Effector memory CD4-positive, alpha-beta T cell (primary cell): ENCODE measurements at regions not wholly inside any gene's neighbourhood (a gene's known extent, or its start where the extent isn't known, plus 50 kb on each side); places are given as distances from the start of the nearest gene placed in this dataset.
"Not testable (repeated sequence)": the region's sequence is repeated elsewhere in the genome, so short reads cannot be mapped to it uniquely, and the experiment has no call there.

Source experiments
- DNase-seq, 3 donors: peaks; one replicate each; pipeline ENCODE4 v3.0.0-alpha.2; 2020
- H3K27ac ChIP-seq: 2 replicates; pipeline ENCODE4 v1.7.0; 2013; ENCODE audit warnings: mild to moderate bottlenecking, low read length, moderate library complexity; ENCODE audit not compliant: insufficient read depth, poor library complexity, severe bottlenecking
- H3K27me3 ChIP-seq: replicated peaks from 2 replicates; pipeline ENCODE4 v1.7.0; 2013; ENCODE audit warnings: mild to moderate bottlenecking, low read length; ENCODE audit not compliant: insufficient read depth, control insufficient read depth, poor library complexity, severe bottlenecking
- H3K36me3 ChIP-seq: 2 replicates; pipeline ENCODE4 v1.7.0; 2013; ENCODE audit warnings: mild to moderate bottlenecking, low read length, moderate library complexity; ENCODE audit not compliant: control insufficient read depth, insufficient read depth
- H3K4me1 ChIP-seq: 2 replicates; pipeline ENCODE4 v1.7.0; 2013; ENCODE audit warnings: low read length, mild to moderate bottlenecking; ENCODE audit not compliant: control insufficient read depth, insufficient read depth, poor library complexity, severe bottlenecking
- H3K4me3 ChIP-seq: 2 replicates; pipeline ENCODE4 v1.7.0; 2013; ENCODE audit warnings: low read length, low read depth, mild to moderate bottlenecking; ENCODE audit not compliant: insufficient read depth, poor library complexity, severe bottlenecking
- H3K9me3 ChIP-seq: 2 replicates; pipeline ENCODE4 v1.7.0; 2013; ENCODE audit warnings: mild to moderate bottlenecking, low read length, moderate library complexity; ENCODE audit not compliant: control insufficient read depth

DNA sequence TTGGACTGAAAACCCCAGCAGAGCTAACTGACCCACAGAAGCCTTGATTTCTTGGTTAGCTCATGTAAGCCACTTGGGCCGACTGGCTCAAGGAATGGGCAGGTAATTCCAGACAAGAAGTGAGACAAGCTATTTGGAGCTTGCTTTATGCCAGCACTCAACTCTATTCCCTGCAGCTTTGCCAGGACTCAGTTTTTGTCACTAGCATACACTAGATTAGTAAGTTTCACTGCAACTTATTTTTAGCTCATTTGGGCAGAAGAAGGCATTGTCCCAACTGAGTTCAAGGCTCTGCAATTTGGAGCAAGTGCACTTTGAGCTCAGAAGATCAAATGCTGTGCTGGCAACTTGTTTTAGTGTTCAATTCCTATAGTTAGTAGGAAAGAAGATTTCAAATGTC, 116.1 kb downstream of the SLC4A3 start:
- no peak overlapping the region for H3K4me3 ChIP-seq
- no peaks in the 10 kb centered on the region for H3K27me3 ChIP-seq
- H3K4me1 ChIP-seq = no peaks in the 10 kb centered on the region
- no peaks in the 10 kb centered on the region for H3K36me3 ChIP-seq
- no peak for DNase-seq
- no peaks in the 10 kb centered on the region for H3K9me3 ChIP-seq
- no peak overlapping the region for H3K27ac ChIP-seq

DNA sequence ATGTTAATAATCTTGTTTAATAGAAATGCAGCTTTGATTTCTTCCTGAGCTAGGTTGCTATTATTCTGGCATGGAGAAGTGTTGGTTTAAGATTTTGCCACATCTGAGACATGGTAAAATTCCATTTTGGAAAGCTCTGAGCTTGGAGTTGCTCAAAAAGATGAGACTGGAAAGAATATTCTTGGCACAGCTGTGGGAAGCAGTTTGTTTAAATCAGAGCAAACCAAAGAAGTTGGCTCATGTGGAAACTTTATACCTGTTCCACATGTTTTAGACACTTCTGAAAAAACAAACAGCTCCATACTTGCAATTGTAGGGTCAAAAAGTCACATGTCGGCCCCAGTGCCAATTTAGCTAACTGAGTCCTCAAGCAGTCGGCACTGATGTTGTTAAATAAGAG, 116.6 kb downstream of the SLC4A3 start:
- no peaks in the 10 kb centered on the region for H3K4me1 ChIP-seq
- DNase-seq = no peak
- H3K4me3 ChIP-seq = no peak overlapping the region
- H3K27me3 ChIP-seq = no peaks in the 10 kb centered on the region
- no peak overlapping the region for H3K27ac ChIP-seq
- no peaks in the 10 kb centered on the region for H3K9me3 ChIP-seq
- no peaks in the 10 kb centered on the region for H3K36me3 ChIP-seq

DNA sequence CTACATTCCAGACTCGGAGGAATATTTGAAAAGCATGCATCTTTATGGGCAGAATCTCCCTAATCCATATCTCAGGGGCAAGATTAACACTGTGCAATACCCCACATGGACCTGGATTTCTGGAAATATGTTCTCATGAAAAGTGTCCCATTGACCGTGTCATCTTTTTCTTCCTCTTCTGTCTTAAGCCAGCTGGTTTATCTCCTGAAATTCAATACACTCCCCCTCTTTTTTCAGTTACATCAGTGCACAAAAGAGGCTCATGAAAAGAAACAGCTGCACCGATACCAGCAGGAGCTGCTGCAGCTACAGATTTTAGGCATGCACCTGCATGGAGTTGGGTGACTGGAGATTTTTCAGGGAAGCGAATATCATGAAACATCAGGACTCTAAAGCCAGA, 117.2 kb downstream of the SLC4A3 start:
- Histone ChIP-seq H3K36me3 (no peaks in the 10 kb centered on the region), H3K4me3 (no peak overlapping the region), H3K4me1 (no peaks in the 10 kb centered on the region), H3K27me3 (no peaks in the 10 kb centered on the region), H3K27ac (no peak overlapping the region), H3K9me3 (no peaks in the 10 kb centered on the region)
- no peak for DNase-seq

DNA sequence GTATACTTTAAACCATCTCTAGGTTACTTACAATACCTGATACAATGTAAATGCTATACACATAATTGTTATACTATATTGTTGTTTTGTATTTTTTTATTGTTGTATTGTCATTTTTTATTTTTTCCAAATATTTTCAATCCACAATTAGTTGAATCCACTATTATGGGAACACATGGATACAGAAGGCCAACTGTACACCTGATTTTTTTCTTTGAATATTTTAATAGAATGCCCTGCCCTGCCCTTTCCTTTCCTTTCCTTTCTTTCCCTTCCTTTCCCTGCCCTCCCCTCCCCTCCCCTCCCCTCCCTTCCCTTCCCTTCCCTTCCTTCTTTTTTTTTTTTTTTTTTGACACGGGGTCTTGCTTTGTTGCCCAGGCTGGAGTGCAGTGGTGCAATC, 120.2 kb downstream of the SLC4A3 start:
- Histone ChIP-seq H3K4me3 (no peak overlapping the region), H3K27me3 (no peaks in the 10 kb centered on the region), H3K27ac (no peak overlapping the region), H3K9me3 (no peaks in the 10 kb centered on the region), H3K36me3 (no peaks in the 10 kb centered on the region), H3K4me1 (no peaks in the 10 kb centered on the region)
- DNase-seq = no peak

DNA sequence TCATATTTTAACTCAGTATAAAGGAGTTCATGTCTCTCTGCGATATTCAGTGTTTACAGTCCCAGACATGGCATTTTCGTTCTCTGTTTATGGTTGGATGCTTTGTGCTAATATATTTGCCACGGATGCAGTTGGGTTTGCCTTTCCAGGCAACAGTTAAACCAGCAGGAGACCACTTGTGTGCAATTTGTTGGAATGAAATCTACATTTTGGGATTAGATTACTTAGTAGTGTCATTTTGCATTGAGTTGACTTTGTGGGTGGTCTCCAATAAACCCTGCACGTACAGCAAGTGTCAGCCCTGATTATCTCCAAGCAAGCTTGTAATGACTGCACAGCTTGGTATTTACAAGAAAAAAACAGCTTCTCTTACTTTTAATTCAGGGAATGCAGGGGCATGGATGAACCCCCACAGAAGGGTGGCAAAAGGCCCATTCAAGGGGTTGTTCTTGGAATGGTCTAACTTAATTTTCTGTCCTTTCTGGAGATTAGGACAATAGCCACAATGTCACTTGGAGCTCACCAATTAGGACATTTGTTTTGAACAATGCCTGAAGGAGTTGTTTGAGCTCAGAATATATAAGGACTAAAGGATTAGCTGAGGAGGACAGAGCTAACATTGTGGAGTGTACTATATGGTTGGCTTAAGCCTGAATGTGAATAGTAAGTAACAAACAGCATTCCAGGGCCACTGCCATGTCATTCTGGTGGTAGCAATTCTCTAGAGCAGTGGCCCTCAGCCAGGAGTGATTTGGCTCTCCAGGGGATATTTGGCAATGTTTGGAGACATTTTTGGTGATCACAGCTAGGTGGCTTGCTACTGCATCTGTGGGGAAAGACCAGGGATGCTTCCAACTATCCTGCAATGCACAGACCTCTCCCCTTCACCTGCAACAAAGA, 121.5 kb downstream of the SLC4A3 start:
- Histone ChIP-seq H3K27me3 (no peaks in the 10 kb centered on the region), H3K4me1 (no peaks in the 10 kb centered on the region), H3K36me3 (no peaks in the 10 kb centered on the region), H3K4me3 (no peak overlapping the region), H3K27ac (no peak overlapping the region), H3K9me3 (no peaks in the 10 kb centered on the region)
- no peak for DNase-seq

- DNase-seq, H3K4me3 ChIP-seq, H3K9me3 ChIP-seq, H3K27me3 ChIP-seq, H3K36me3 ChIP-seq, H3K4me1 ChIP-seq, H3K27ac ChIP-seq: not testable (repeated sequence)
Observed at GRCh38 chr2:219751121-219751520, 123.7 kb downstream of the SLC4A3 start.

DNA sequence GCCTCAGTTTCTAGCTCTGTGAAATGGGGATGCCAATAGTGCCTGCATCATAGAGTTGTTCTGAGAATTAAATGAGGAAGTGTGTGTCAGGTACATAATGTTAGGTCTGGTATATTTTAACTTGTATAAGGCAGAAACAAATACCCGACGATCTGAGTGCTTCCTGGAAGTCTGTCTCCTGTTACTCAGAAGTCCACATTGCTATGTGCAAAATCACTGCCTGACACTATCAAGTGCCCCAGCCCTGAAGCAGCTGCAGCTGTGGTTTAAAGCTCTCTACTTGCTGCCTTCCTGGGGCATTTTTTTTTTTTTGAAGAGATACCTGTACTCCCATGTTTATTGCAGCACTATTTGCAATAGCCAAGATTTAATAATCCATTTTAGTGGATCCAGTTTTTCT, 125.3 kb downstream of the SLC4A3 start:
- no peak for DNase-seq
- Histone ChIP-seq H3K4me1 (no peaks in the 10 kb centered on the region), H3K9me3 (no peaks in the 10 kb centered on the region)

GRCh38 chr2:219758907-219759680, 131.7 kb downstream of the SLC4A3 start:
- Histone ChIP-seq H3K27ac (no peak overlapping the region), H3K4me3 (no peak overlapping the region), H3K36me3 (no peaks in the 10 kb centered on the region), H3K4me1 (no peaks in the 10 kb centered on the region), H3K9me3 (no peaks in the 10 kb centered on the region), H3K27me3 (no peaks in the 10 kb centered on the region)
- DNase-seq = no peak

More for the DNA sequence above, 125.3 kb downstream of the SLC4A3 start:
- Histone ChIP-seq H3K27ac (no peak overlapping the region), H3K36me3 (no peaks in the 10 kb centered on the region), H3K4me3 (no peak overlapping the region), H3K27me3 (no peaks in the 10 kb centered on the region)

DNA sequence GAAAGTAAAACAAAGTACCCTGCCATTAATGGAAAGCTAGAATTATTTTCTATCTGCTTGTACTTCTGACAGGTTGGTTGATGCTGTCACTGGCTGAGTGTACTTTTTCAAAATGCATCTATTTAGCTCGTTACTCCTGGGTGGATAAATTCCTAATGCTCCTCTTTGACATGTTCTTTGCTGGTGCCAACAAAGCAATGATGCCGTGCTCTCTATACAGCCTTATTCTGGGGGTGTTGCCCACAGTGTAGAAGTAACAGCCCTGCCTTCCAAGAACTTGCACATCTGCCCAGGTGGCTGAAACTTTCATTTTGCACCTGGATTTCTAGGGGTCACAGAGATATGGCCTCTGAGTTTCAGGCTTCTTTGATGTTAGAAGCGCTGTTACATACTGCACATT, 132.4 kb downstream of the SLC4A3 start:
- no peaks in the 10 kb centered on the region for H3K9me3 ChIP-seq
- no peaks in the 10 kb centered on the region for H3K4me1 ChIP-seq
- H3K27ac ChIP-seq = no peak overlapping the region
- no peak overlapping the region for H3K4me3 ChIP-seq
- DNase-seq = no peak
- H3K36me3 ChIP-seq = no peaks in the 10 kb centered on the region
- no peaks in the 10 kb centered on the region for H3K27me3 ChIP-seq

- Histone ChIP-seq H3K27ac (no peak overlapping the region), H3K4me1 (no peaks in the 10 kb centered on the region), H3K9me3 (no peaks in the 10 kb centered on the region), H3K27me3 (no peaks in the 10 kb centered on the region), H3K4me3 (no peak overlapping the region), H3K36me3 (no peaks in the 10 kb centered on the region)
- DNase-seq = no peak
Observed at GRCh38 chr2:219765231-219765911, 137.9 kb downstream of the SLC4A3 start.
